Glutamatergic neuron (in vitro differentiated cells): ENCODE measurements at regions not wholly inside any gene's neighbourhood (a gene's known extent, or its start where the extent isn't known, plus 50 kb on each side); places are given as distances from the start of the nearest gene placed in this dataset.

Source experiments
- DNase-seq: peaks from one replicate; pipeline ENCODE4 v3.0.0; 2022
- H3K27ac Mint-ChIP-seq: one replicate; pipeline ENCODE4 v1.8.0; 2020; ENCODE audit warnings: mild to moderate bottlenecking, mixed read lengths, inconsistent platforms; ENCODE audit not compliant: unreplicated experiment
- H3K27me3 Mint-ChIP-seq: one replicate; pipeline ENCODE4 v1.8.0; 2020; ENCODE audit warnings: mild to moderate bottlenecking, moderate library complexity, mixed read lengths, inconsistent platforms; ENCODE audit not compliant: unreplicated experiment
- H3K36me3 Mint-ChIP-seq: one replicate; pipeline ENCODE4 v1.8.0; 2020; ENCODE audit warnings: mild to moderate bottlenecking, mixed read lengths, inconsistent platforms; ENCODE audit not compliant: unreplicated experiment
- H3K4me1 Mint-ChIP-seq: one replicate; pipeline ENCODE4 v1.8.0; 2020; ENCODE audit warnings: mild to moderate bottlenecking, low read depth, mixed read lengths, inconsistent platforms; ENCODE audit not compliant: unreplicated experiment
- H3K4me3 Mint-ChIP-seq: one replicate; pipeline ENCODE4 v1.8.0; 2020; ENCODE audit warnings: mild to moderate bottlenecking, mixed read lengths, inconsistent platforms; ENCODE audit not compliant: unreplicated experiment
- H3K9me3 Mint-ChIP-seq: one replicate; pipeline ENCODE4 v1.8.0; 2020; ENCODE audit warnings: mild to moderate bottlenecking, moderate library complexity, mixed read lengths, inconsistent platforms; ENCODE audit not compliant: unreplicated experiment
- CTCF ChIP-seq: fragments of 200-600 bp; sonication (generic); IDR thresholded peaks from one replicate; pipeline ENCODE4 v1.5.0; 2021; ENCODE audit not compliant: partially characterized antibody, unreplicated experiment

- H3K9me3 Mint-ChIP-seq = no peaks in the 10 kb centered on the region
- no peaks in the 10 kb centered on the region for H3K27me3 Mint-ChIP-seq
- no peak for TF ChIP-seq CTCF
- no peak for DNase-seq
- no peaks in the 10 kb centered on the region for H3K4me1 Mint-ChIP-seq
- H3K27ac Mint-ChIP-seq = no peak overlapping the region
- no peak overlapping the region for H3K4me3 Mint-ChIP-seq
- no peaks in the 10 kb centered on the region for H3K36me3 Mint-ChIP-seq
These were observed 153.1 kb upstream of the RASA1 start for GRCh38 chr5:87114631-87115030.

- DNase-seq = no peak
- Mint-ChIP-seq H3K36me3 (no peaks in the 10 kb centered on the region), H3K4me1 (no peaks in the 10 kb centered on the region), H3K27ac (no peak overlapping the region), H3K9me3 (no peaks in the 10 kb centered on the region), H3K4me3 (no peak overlapping the region), H3K27me3 (no peaks in the 10 kb centered on the region)
- TF ChIP-seq CTCF = no peak
These were observed 151.8 kb upstream of the RASA1 start for GRCh38 chr5:87115839-87116364.

- Mint-ChIP-seq H3K36me3 (no peaks in the 10 kb centered on the region), H3K4me3 (no peak overlapping the region), H3K27me3 (no peaks in the 10 kb centered on the region), H3K27ac (no peak overlapping the region), H3K4me1 (peaks cover 3% of the 10 kb centered on the region), H3K9me3 (no peaks in the 10 kb centered on the region)
- no peak for TF ChIP-seq CTCF
- no peak for DNase-seq
These were observed 150.7 kb upstream of the RASA1 start for GRCh38 chr5:87116825-87117512.

- Mint-ChIP-seq H3K9me3 (no peaks in the 10 kb centered on the region), H3K4me1 (peaks cover 17% of the 10 kb centered on the region), H3K4me3 (no peak overlapping the region), H3K27ac (no peak overlapping the region), H3K27me3 (peaks cover 4% of the 10 kb centered on the region), H3K36me3 (no peaks in the 10 kb centered on the region)
- no peak for DNase-seq
- no peak for TF ChIP-seq CTCF
These were observed 148.1 kb upstream of the RASA1 start for GRCh38 chr5:87119588-87119987.

GRCh38 chr5:87120518-87121303, 147.0 kb upstream of the RASA1 start:
- TF ChIP-seq CTCF = no peak
- Mint-ChIP-seq H3K4me3 (no peak overlapping the region), H3K27ac (no peak overlapping the region)

More at GRCh38 chr5:87120518-87121303, 147.0 kb upstream of the RASA1 start:
- Mint-ChIP-seq H3K36me3 (no peaks in the 10 kb centered on the region), H3K9me3 (no peaks in the 10 kb centered on the region), H3K27me3 (peaks cover 4% of the 10 kb centered on the region), H3K4me1 (peaks cover 17% of the 10 kb centered on the region)
- no peak for DNase-seq
